GM19468 (cell line): ENCODE measurements at regions not wholly inside any gene's neighbourhood (a gene's known extent, or its start where the extent isn't known, plus 50 kb on each side); places are given as distances from the start of the nearest gene placed in this dataset.

Source experiments
- ATAC-seq: cut with Tn5 transposase; IDR thresholded peaks from one replicate; pipeline ENCODE4 v1.9.1; 2021; ENCODE audit warnings: mild to moderate bottlenecking, moderate library complexity, moderate number of reproducible peaks; ENCODE audit not compliant: unreplicated experiment; ENCODE audit errors: extremely low read depth

- no peak for ATAC-seq
Observed at GRCh38 chr5:158320934-158321333, 462.0 kb upstream of the CLINT1 start.

GRCh38 chr5:158320178-158320674 is 461.3 kb upstream of the CLINT1 start:
- ATAC-seq: no peak

DNA sequence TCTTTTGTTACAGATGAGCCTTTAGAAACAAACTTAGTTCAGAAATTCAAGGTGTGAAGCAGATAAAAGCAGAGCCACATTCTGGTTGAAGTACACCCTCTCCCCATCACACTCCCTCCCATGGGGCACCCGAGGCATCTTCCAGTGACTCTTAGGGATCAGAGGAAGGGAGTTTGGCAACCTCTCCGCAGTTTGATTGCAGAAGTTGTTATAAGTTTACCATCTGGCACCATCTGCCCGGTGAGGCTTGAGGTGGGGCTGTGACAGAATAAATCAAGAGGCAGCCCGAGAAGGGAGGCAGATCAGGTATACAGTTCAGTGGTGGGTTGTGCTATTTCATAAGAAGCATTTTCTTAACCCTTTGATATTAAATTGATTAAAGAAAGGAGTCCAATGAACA is 458.6 kb upstream of the CLINT1 start:
- ATAC-seq: no peak

DNA sequence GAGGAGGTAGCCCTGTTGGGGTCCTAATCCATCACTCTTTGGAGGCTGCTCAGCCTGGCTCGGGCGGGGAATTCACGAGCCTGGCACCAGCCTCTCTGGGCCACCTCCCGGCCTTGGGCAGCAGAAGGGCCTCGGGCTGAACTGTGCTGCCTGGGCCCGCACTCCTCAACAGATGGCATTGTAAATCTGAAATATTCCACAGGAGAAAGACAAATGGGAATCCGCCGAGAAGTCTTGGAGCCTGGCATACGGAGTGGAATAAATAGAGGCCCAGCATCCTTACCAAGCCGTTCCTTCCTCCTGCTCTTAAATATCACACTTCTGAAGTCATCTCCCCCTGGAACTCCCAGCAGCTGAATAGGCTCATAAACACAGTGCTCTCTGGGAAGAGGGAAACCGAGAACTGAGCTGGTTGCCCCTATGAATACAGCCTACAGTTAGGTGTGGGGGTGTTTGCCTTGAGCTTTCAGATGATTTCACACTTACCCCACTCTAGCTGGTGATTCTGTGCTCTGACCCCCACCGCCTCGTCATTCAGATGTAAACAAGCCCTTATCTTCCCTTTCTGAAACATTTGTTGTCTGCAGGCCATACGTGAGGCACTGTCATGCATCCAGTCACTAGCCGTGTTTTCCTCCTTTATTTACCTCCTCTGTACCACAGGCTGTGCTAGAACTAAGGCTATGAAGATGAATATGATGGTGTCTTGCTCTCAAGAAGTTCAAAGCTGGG is 455.0 kb upstream of the CLINT1 start:
- ATAC-seq: no peak

- no peak for ATAC-seq
Observed at GRCh38 chr5:158313027-158313732, 454.2 kb upstream of the CLINT1 start.

DNA sequence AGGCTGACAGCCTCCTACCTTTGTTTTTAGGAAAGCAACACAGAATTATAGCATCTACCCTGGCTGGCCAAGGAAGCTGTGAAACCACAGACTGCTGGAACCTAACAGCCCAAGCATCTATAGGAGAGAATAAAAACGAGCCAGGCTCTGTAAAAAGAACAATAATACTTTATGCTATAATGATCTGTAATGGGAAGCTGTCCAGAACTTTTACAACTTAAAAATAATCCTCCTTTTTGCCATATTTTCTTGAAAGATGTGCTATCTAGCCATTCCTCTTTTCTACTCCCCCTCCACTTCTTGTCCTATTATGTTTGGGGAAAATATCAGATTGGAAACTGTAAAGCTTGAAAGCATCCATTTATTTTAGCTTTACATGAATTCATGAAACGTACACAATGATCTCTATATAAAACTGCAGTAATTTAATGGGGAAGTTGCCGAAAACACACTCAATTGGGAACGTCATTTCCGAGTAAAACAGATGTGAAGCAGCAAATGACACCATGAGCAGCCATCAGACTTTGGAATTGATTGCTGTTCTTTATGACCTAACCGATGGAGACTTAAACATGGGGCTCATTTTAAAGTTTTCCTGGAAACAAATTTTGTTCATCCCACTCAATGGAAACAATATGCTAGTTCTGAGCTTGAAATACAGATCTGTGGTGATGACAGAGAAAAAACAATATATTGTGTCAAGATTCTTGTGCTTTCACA is 450.3 kb upstream of the CLINT1 start:
- no peak for ATAC-seq

DNA sequence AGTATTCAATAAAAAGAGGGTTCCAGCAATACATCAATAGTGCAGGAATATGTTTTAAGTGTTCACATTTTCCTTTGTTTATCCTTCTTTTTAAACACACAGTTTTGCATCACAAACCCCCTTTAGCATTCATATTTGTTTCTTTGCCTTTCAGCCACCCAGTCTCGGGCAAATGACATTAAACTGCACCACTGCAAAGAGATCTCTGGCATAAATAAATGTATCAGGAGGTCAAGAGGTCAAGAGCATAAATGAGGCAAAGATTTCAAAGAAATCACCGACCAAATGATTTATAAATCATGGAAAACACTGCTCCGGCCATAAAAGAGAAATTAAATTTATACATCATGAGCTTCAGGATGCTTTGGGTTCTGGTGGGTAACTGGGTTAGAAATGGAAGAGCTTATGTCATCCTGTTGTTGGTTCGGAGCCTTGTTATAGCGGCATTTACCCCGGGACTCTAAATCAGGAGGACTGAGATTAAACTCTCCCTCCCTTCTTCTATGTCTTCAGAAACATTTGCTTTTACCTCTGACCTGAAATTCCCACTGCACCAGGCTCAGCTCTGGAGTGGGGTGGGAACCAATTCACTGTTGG is 449.6 kb upstream of the CLINT1 start:
- ATAC-seq: no peak

- ATAC-seq: no peak
Observed at GRCh38 chr5:158305861-158306260, 446.9 kb upstream of the CLINT1 start.

DNA sequence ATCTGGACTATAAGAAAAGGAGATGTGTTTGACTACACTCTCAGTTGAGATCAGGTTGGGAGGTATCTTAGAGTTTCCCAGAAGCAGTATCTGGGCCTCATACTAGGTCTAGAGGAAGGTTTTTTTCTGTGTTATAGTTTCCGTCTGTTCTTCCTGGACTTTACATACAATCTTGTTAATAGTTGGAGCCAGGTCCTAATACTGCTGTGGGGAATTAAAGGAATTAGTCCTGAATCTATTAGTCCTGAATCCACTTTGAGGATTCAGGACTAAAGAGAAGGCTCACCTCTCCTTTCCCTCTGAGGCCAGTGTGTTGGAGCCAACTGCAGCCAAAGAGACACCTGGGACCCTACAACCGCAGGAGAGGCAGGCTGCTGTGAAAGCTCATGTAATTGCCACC is 445.7 kb upstream of the CLINT1 start:
- ATAC-seq: no peak

DNA sequence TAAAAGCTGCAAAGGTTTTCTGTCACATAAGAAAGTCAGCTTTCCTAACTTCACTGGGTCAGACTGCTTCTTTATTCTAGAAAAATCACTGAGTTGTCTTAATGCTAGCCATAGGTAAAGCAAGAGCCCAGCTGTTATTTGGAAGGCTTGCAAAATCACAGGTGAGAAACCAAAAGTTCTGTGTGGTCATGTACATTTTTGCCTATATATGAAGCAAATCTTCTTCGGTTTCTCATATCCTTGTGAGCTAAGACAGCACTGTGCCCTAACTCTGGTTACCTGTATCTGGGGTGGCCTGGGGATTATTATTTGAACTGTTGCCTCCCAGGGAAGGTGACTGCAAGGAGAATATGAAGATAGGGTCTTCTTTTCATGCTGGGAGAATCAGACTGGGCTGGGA is 444.9 kb upstream of the CLINT1 start:
- no peak for ATAC-seq

DNA sequence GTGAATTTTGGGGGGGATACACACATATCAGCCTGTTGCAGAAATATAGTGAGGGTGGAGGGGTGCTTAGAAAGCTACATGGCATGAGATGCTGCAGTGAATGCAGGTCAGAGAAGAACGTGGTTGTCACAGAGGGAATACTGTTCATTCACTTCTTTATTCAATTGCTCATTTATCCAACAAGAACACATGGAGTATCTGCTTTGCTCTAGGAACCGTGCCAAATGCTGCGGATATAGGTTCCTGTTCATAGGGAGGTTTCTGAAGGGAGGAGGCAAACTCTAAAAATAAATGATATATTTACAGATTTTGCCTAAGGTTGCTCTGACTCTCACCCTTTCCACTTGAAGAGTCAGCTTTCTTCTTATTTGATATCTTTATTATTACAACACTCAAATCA is 444.3 kb upstream of the CLINT1 start:
- ATAC-seq: no peak

GRCh38 chr5:158302029-158302428 is 443.1 kb upstream of the CLINT1 start:
- no peak for ATAC-seq

DNA sequence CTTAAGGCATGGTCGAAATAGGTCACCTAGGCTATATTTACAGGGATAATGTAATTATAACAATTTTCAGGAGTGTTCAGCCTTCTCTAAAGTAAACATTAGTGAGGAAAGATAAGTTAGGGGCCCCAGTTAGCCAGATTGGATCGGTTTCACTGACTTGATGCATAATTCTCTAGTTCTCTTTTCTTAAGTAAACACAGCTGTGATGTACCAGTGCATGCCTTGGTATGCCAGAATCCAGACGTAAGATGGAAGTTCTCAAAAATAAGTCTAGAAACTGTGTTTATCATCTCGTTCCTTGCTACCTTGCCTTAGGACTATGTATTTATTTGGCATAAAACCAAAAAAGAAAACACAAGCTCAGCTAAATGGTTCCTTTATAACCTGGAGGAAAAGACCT is 442.2 kb upstream of the CLINT1 start:
- no peak for ATAC-seq

DNA sequence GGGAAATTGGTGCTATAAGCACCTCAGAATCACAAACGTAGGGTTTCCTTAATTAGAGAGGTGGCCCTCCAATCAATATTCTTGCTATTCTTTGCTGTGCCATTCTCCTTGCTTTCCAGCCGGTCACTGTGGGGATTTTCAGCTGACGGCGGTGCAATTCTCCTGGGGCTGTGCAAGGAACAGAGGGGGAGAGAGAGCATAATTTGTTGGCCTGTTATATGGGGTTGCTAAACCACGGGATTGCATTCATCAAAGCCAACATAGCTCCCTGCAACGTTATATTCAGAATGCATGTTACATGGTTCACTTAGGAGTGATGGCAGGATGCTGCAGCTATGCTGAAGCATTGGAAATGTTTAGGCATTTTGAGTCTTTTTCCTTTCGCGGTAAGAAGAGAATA is 441.3 kb upstream of the CLINT1 start:
- ATAC-seq: no peak

GRCh38 chr5:158297002-158297527 is 438.1 kb upstream of the CLINT1 start:
- no peak for ATAC-seq

- no peak for ATAC-seq
Observed at GRCh38 chr5:158294701-158295100, 435.8 kb upstream of the CLINT1 start.

DNA sequence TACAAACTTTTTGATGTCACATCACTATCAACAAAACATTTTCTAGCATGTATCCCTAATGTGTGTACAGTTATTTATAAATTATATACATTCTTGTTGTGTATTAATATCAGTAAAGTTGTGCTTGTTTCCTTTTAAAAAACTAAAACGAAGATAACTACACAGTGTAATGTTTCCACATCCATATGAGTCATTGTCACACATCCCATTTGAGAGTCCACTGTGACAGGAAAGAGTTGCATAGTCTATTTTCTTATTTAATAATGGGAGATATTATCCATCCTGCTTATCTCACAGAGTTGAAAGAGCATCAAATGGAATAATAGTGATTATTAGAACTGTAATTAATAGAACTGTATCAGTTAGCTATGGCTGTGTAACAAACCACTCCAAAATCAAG is 434.0 kb upstream of the CLINT1 start:
- ATAC-seq: no peak

GRCh38 chr5:158289967-158290366 is 431.0 kb upstream of the CLINT1 start:
- ATAC-seq: no peak

DNA sequence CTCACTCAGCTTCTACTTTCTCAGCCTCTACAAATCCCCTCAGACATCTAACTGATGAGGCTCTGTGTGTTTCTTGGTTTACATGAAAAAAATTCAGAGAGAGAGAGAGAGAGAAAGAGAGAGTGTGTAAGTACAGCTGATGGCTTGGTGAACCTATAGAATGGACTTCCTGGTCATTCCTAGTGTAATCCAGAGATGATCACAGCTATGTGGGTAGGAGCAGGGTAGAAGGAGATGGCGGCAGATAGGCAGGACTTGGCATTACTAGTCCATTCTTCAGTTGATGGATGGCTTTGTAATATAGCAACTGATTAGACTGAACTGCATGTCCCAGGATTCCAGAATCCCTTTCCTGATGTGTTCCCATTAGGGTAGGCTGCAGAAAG is 429.3 kb upstream of the CLINT1 start:
- ATAC-seq: no peak

GRCh38 chr5:158287643-158288271 is 428.8 kb upstream of the CLINT1 start:
- ATAC-seq: no peak
